ENCODE measurements at regions not wholly inside any gene's neighbourhood (a gene's known extent, or its start where the extent isn't known, plus 50 kb on each side); places are given as distances from the start of the nearest gene placed in this dataset.

DNA sequence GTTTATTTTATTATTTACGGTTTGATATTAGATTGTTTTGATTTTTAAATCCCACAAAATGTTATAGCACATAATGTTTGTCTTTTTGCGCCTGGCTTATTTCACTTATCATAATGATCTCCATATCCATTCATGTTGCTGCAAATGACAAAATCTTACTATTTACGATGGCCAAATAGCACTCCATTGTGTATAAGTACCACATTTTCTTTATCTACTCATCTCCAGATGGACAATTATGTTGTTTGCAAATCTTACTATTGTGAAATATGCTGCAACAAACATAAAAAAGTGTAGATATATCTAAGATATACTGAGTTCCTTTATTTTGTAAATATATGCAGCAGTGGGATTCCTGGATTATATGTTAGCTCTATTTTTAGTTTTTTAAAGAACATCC is 1568.3 kb downstream of the AMY1C start:
- TF ChIP-seq, protein P1, sequence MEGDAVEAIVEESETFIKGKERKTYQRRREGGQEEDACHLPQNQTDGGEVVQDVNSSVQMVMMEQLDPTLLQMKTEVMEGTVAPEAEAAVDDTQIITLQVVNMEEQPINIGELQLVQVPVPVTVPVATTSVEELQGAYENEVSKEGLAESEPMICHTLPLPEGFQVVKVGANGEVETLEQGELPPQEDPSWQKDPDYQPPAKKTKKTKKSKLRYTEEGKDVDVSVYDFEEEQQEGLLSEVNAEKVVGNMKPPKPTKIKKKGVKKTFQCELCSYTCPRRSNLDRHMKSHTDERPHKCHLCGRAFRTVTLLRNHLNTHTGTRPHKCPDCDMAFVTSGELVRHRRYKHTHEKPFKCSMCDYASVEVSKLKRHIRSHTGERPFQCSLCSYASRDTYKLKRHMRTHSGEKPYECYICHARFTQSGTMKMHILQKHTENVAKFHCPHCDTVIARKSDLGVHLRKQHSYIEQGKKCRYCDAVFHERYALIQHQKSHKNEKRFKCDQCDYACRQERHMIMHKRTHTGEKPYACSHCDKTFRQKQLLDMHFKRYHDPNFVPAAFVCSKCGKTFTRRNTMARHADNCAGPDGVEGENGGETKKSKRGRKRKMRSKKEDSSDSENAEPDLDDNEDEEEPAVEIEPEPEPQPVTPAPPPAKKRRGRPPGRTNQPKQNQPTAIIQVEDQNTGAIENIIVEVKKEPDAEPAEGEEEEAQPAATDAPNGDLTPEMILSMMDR (IDR thresholded peaks at IDR 0.05; ENCODE audit: low read depth, low read length, missing control alignments), result no peak
- no peak overlapping the region for H3K4me3 ChIP-seq (replicated peaks; ENCODE audit: low read depth, low read length)
- no peak for DNase-seq (ENCODE audit: extremely low read depth, low read depth)

DNA sequence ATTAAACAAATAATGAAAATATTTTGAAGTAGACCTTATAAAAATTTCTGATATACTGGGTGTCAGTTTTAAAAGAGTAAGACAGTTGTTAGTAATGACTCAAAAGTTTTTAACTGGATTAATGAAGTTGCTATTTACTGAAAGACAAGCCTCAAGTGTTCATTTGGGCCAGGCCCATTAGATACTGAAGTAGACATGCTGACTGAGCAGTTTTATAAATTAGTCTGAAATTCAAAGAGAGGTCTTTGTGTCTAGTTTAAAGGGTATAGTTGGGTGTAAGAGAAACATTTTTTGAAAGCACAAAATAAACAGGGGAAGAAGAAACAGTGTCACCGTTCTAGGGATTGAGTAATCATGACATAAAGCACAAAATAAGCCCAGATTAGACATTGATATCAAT is 1577.2 kb downstream of the AMY1C start:
- no peak overlapping the region for H3K4me3 ChIP-seq (replicated peaks; ENCODE audit: low read depth, low read length)
- DNase-seq (ENCODE audit: extremely low read depth, low read depth), result no peak
- TF ChIP-seq, protein P1 (IDR thresholded peaks at IDR 0.05; ENCODE audit: low read depth, low read length, missing control alignments), result no peak

DNA sequence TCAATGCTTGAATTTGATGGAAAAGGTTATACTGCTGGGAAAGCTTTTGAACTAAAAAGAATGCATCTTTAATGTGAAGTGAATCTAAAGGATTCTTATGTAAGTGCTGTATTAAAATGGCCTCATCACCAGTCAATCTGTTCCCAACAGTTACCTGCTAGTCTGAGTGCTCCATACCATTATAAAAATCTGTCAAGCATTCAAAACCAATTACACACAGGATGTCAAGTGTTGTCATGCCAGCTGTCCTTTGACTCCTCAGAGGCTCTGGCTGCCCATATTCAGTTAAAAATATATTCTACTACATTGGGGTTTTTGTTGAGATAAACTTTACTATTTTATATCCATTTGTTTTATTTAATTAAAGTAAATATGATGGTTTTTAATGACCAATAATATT is 1587.7 kb downstream of the AMY1C start:
- TF ChIP-seq, protein P1 (IDR thresholded peaks at IDR 0.05; ENCODE audit: low read depth, low read length, missing control alignments), result no peak
- H3K4me3 ChIP-seq (replicated peaks; ENCODE audit: low read depth, low read length), result no peak overlapping the region
- no peak for DNase-seq (ENCODE audit: extremely low read depth, low read depth)

DNA sequence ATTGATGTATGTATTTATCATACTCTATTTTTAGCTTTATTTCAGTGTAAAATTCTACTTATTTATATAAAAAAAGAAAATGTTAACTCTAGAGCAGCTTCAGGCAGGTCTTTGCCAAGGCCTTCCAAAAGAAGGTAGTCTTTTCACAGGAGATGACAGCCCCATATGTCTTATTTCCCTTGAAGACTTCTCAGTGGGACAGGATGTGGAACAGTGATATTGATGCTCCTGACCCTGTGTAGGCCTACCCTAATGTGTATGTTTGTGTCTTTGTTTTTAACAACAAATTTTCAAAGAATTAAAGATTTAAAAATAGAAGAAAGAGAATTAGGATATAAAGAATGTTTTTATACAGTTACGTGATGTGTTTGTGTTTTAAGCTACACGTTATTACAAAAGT is 1593.6 kb downstream of the AMY1C start:
- TF ChIP-seq, protein P1 (IDR thresholded peaks at IDR 0.05; ENCODE audit: low read depth, low read length, missing control alignments), result no peak
- H3K4me3 ChIP-seq (replicated peaks; ENCODE audit: low read depth, low read length), result no peak overlapping the region
- no peak for DNase-seq (ENCODE audit: extremely low read depth, low read depth)

DNA sequence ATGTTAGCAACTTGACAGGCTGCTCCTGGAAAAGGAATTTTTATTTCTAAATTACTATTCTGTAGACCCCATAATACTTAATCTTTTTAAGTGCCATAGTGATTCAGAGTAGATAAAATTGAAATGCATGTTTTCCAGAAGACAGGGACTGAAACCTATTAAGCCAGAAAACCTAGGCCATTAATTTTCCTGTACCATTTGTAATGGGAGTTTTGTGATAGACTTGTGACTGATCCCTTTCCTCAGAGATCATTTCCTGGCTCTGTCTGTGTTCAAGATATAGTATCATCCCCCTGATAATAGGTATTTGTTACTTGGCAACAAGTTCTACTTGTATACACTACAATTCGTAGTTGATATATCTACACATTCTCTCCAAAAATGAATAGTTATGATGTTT is 1609.8 kb downstream of the AMY1C start:
- no peak overlapping the region for H3K4me3 ChIP-seq (replicated peaks; ENCODE audit: low read depth, low read length)
- TF ChIP-seq, protein P1 (IDR thresholded peaks at IDR 0.05; ENCODE audit: low read depth, low read length, missing control alignments), result no peak
- no peak for DNase-seq (ENCODE audit: extremely low read depth, low read depth)

DNA sequence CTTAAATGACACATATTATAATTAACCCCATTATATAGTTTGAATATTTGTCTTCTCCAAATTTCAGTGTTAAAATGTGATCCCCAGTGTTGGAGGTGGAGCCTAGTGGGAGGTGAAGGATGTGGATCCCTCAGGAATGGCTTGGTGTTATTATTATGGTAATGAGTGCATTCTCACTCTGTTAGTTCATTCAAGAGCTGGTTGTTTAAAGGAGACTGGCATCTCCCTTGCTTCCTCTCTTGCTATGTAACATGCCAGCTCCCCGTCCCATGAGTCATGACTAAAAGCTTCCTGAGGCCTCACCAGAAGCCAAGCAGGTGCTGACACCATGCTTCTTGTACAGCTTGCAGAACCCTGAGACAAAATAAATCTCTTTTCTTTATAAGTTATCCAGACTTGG is 1612.7 kb downstream of the AMY1C start:
- no peak overlapping the region for H3K4me3 ChIP-seq (replicated peaks; ENCODE audit: low read depth, low read length)
- TF ChIP-seq, protein P1 (IDR thresholded peaks at IDR 0.05; ENCODE audit: low read depth, low read length, missing control alignments), result no peak
- DNase-seq (ENCODE audit: extremely low read depth, low read depth), result no peak

DNA sequence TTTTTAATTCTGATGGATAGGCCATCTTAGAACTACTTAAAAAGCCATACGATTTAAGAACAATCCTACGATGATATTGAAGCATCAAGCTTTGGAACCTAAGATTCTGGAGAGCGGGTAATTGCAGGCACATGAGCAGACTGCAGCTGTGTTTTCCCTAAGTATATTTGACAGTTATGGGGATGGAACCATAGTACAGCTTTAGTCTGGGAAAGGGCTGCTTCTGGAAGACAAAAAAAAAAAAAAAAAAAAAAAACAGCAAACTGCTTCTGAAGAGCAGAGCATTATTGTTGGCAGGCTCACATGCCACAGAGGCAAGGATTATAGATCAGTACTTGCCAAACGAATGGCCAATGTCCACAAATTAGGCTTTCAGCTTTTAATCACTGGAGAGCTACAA is 1618.7 kb downstream of the AMY1C start:
- H3K4me3 ChIP-seq (replicated peaks; ENCODE audit: low read depth, low read length), result no peak overlapping the region
- TF ChIP-seq, protein P1 (IDR thresholded peaks at IDR 0.05; ENCODE audit: low read depth, low read length, missing control alignments), result no peak
- no peak for DNase-seq (ENCODE audit: extremely low read depth, low read depth)
